CD14-positive monocyte (primary cell): ENCODE measurements at regions not wholly inside any gene's neighbourhood (a gene's known extent, or its start where the extent isn't known, plus 50 kb on each side); places are given as distances from the start of the nearest gene placed in this dataset.

Experiments
- DNase-seq, 3 donors: peaks; one replicate each; pipeline ENCODE4 v3.0.0-alpha.2; 2011 to 2022
- H2AFZ ChIP-seq: 2 replicates; pipeline ENCODE4 v1.6.0; 2012; ENCODE audit warnings: mild to moderate bottlenecking, low read depth, low read length, inconsistent platforms; ENCODE audit not compliant: insufficient read depth, poor library complexity, severe bottlenecking
- H3K27ac ChIP-seq, 2 donors: 1 replicate in 1 of 2; 2 replicates in 1 of 2; pipeline ENCODE4 v1.5.1; 2012 to 2013; ENCODE audit warnings: low read length in 2 of 2, control low read depth in 1 of 2, inconsistent platforms in 1 of 2, low read depth in 1 of 2, mild to moderate bottlenecking in 1 of 2
- H3K27me3 ChIP-seq, 2 donors: one replicate each; pipeline versions ENCODE4 v1.6.0 to v1.6.1; 2011 to 2013; ENCODE audit warnings: low read length in 2 of 2; ENCODE audit not compliant: control insufficient read depth in 2 of 2, insufficient read depth in 2 of 2
- H3K36me3 ChIP-seq, 2 donors: replicated peaks in 1 of 2; 1 replicate in 1 of 2; 2 replicates in 1 of 2; pipeline versions ENCODE4 v1.5.1 to v1.6.1; 2012 to 2013; ENCODE audit warnings: low read length in 2 of 2, control low read depth in 1 of 2, inconsistent platforms in 1 of 2, mild to moderate bottlenecking in 1 of 2; ENCODE audit not compliant: insufficient read depth in 2 of 2, control insufficient read depth in 1 of 2
- H3K4me1 ChIP-seq, 2 donors: 1 replicate in 1 of 2; 2 replicates in 1 of 2; pipeline versions ENCODE4 v1.5.1 to v1.6.1; 2012 to 2013; ENCODE audit warnings: low read length in 2 of 2, control low read depth in 1 of 2, inconsistent platforms in 1 of 2, mild to moderate bottlenecking in 1 of 2, moderate library complexity in 1 of 2; ENCODE audit not compliant: insufficient read depth in 2 of 2, control insufficient read depth in 1 of 2
- H3K4me2 ChIP-seq: replicated peaks from 2 replicates; pipeline ENCODE3; 2012; ENCODE audit warnings: low read length, moderate library complexity, mild to moderate bottlenecking; ENCODE audit not compliant: poor library complexity, severe bottlenecking; ENCODE audit errors: extremely low read depth
- H3K4me3 ChIP-seq, 3 experiments: fragments of 200-600 bp in 1 of 3; sonication (generic) in 1 of 3; replicated peaks in 1 of 3; 1 replicate in 2 of 3; 2 replicates in 1 of 3; pipeline ENCODE4 v1.5.1; 2011 to 2013; ENCODE audit warnings: low read length in 3 of 3, mild to moderate bottlenecking in 3 of 3, control low read depth in 2 of 3, low read depth in 2 of 3, inconsistent platforms in 1 of 3, moderate library complexity in 1 of 3
- H3K79me2 ChIP-seq: 2 replicates; pipeline ENCODE4 v1.6.0; 2012; ENCODE audit warnings: mild to moderate bottlenecking, control low read depth, inconsistent platforms, low read length, moderate library complexity; ENCODE audit not compliant: insufficient read depth
- H3K9ac ChIP-seq: 2 replicates; pipeline ENCODE4 v1.6.0; 2017; ENCODE audit warnings: low read length, mild to moderate bottlenecking; ENCODE audit not compliant: insufficient read depth, poor library complexity, severe bottlenecking
- H3K9me3 ChIP-seq, 2 donors: replicated peaks in 1 of 2; 1 replicate in 1 of 2; 2 replicates in 1 of 2; pipeline versions ENCODE4 v1.5.1 to v1.6.1; 2012 to 2013; ENCODE audit warnings: low read length in 2 of 2, control low read depth in 1 of 2; ENCODE audit not compliant: control insufficient read depth in 1 of 2, insufficient read depth in 1 of 2
- H4K20me1 ChIP-seq: 2 replicates; pipeline ENCODE4 v1.6.0; 2012; ENCODE audit warnings: mild to moderate bottlenecking, low read length, control low read depth, moderate library complexity; ENCODE audit not compliant: insufficient read depth
- H3K27ac Mint-ChIP-seq, 7 donors: one replicate each; pipeline ENCODE4 v1.8.0; 2020; ENCODE audit warnings: mild to moderate bottlenecking in 7 of 7, mixed read lengths in 7 of 7, moderate library complexity in 6 of 7, inconsistent platforms in 2 of 7
- H3K27me3 Mint-ChIP-seq, 3 donors: one replicate each; pipeline ENCODE4 v1.8.0; 2021 to 2022; ENCODE audit warnings: low read depth in 3 of 3, mild to moderate bottlenecking in 3 of 3, mixed read lengths in 3 of 3, moderate library complexity in 3 of 3, inconsistent platforms in 1 of 3
- H3K36me3 Mint-ChIP-seq, 2 donors: one replicate each; pipeline ENCODE4 v1.8.0; 2020; ENCODE audit warnings: mixed read lengths in 2 of 2, inconsistent platforms in 1 of 2, mild to moderate bottlenecking in 1 of 2
- H3K4me1 Mint-ChIP-seq: one replicate; pipeline ENCODE4 v1.8.0; 2020; ENCODE audit warnings: mild to moderate bottlenecking, mixed read lengths
- H3K4me3 Mint-ChIP-seq, 2 donors: one replicate each; pipeline ENCODE4 v1.8.0; 2020; ENCODE audit warnings: mild to moderate bottlenecking in 2 of 2, mixed read lengths in 2 of 2, moderate library complexity in 1 of 2
- H3K9me3 Mint-ChIP-seq, 7 donors: one replicate each; pipeline ENCODE4 v1.8.0; 2020 to 2022; ENCODE audit warnings: mixed read lengths in 7 of 7, mild to moderate bottlenecking in 6 of 7, moderate library complexity in 6 of 7, inconsistent platforms in 2 of 7
- whole genome bisulfite sequencing: methylation state at CpG from one replicate; pipeline ENCODE4 v1.1.5; 2013; ENCODE audit warnings: missing lambda C conversion rate; ENCODE audit not compliant: insufficient coverage; 5-methylcytosine and 5-hydroxymethylcytosine counted together
- intact Hi-C, 2 donors: fragments of 100-400 bp; cut with micrococcal nuclease; formaldehyde crosslinking; loops; one replicate each; pipeline versions ENCODE4 v1.15.0 to v1.15.1; 2023
- TF ChIP-seq, protein P1 (sequence below): fragments of 200-600 bp; IDR thresholded peaks from one replicate; pipeline ENCODE4 v1.8.0; 2022; ENCODE audit warnings: antibody characterized with exemption, mild to moderate bottlenecking

DNA sequence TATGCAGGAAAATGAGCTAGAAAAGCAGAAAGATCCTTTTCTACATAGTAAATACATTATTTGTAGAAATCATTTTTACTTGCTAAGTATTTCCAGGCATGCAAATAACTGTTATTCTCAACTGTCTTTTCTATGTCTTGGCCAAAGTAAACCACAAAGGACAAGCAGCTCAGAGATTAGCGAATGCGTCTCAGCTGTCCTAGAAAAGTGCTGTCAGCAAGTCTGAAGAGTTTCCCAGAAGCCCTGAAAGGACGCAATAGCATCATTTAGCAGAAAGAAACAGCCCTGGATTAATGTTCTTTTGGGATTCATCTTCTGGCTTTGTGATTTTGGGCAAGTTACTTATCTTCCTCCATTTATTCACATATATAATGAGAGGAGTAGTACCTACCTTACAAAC is 100.3 kb downstream of the ZIC1 start:
- TF ChIP-seq, protein P1, sequence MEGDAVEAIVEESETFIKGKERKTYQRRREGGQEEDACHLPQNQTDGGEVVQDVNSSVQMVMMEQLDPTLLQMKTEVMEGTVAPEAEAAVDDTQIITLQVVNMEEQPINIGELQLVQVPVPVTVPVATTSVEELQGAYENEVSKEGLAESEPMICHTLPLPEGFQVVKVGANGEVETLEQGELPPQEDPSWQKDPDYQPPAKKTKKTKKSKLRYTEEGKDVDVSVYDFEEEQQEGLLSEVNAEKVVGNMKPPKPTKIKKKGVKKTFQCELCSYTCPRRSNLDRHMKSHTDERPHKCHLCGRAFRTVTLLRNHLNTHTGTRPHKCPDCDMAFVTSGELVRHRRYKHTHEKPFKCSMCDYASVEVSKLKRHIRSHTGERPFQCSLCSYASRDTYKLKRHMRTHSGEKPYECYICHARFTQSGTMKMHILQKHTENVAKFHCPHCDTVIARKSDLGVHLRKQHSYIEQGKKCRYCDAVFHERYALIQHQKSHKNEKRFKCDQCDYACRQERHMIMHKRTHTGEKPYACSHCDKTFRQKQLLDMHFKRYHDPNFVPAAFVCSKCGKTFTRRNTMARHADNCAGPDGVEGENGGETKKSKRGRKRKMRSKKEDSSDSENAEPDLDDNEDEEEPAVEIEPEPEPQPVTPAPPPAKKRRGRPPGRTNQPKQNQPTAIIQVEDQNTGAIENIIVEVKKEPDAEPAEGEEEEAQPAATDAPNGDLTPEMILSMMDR, result no peak
- peaks cover 0 to 2% (median 2%) of the 10 kb centered on the region in 3 donors for H3K27me3 Mint-ChIP-seq
- Histone ChIP-seq H3K27me3 (no peaks in the 10 kb centered on the region), H3K9ac (no peak overlapping the region), H3K27ac (no peak overlapping the region), H3K4me1 (no peaks in the 10 kb centered on the region), H4K20me1 (no peaks in the 10 kb centered on the region), H3K4me2 (no peak overlapping the region), H2AFZ (no peak overlapping the region), H3K4me3 (no peak overlapping the region), H3K79me2 (no peaks in the 10 kb centered on the region), H3K36me3 (no peaks in the 10 kb centered on the region), H3K9me3 (no peaks in the 10 kb centered on the region)
- no peak for DNase-seq
- H3K9me3 Mint-ChIP-seq, result peaks cover 0 to 1% (median 0%) of the 10 kb centered on the region in 7 donors
- intact Hi-C loops, result no loop called here
- H3K36me3 Mint-ChIP-seq, result no peaks in the 10 kb centered on the region
- H3K4me1 Mint-ChIP-seq, result no peaks in the 10 kb centered on the region
- H3K27ac Mint-ChIP-seq, result no peak overlapping the region
- WGBS, result 100% methylated on average over 2 of the region's 3 CpGs
- H3K4me3 Mint-ChIP-seq, result no peak overlapping the region

DNA sequence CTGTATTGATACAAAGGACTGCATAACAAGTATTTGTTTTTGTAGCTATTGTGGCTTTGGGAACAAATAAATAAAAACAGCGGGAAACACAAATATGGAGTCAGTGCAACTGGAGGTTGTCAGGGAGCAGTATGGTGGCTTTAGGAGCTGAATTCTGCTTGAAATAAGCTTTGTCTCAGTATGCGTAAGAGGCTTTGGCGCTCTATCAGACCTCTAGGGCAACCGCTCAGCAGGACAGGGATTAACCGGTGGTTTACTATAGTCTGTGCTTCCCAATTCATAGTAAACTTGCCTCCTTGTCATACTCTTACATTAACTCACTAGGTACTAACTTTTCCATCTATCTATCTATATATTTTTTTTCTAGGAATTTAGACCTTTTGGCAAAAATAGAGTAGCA is 104.6 kb downstream of the ZIC1 start:
- H3K9ac ChIP-seq, result no peak overlapping the region
- H3K27ac ChIP-seq, result no peak overlapping the region
- H3K27me3 ChIP-seq, result no peaks in the 10 kb centered on the region
- Mint-ChIP-seq H3K4me3 (no peak overlapping the region), H3K9me3 (peaks cover 0 to 6% (median 2%) of the 10 kb centered on the region in 7 donors), H3K36me3 (no peaks in the 10 kb centered on the region), H3K4me1 (no peaks in the 10 kb centered on the region), H3K27ac (no peak overlapping the region), H3K27me3 (no peaks in the 10 kb centered on the region)
- no peaks in the 10 kb centered on the region for H4K20me1 ChIP-seq
- intact Hi-C loops, result no loop called here
- H3K79me2 ChIP-seq, result no peaks in the 10 kb centered on the region
- TF ChIP-seq, protein P1, result no peak
- H3K4me1 ChIP-seq, result no peaks in the 10 kb centered on the region
- no peaks in the 10 kb centered on the region for H3K9me3 ChIP-seq
- no peaks in the 10 kb centered on the region for H3K36me3 ChIP-seq
- H3K4me3 ChIP-seq, result no peak overlapping the region
- WGBS, result 100% methylated on average over 1 of the region's 5 CpGs
- no peak overlapping the region for H3K4me2 ChIP-seq
- no peak for DNase-seq
- no peak overlapping the region for H2AFZ ChIP-seq
